NCI-H226 (cell line): ENCODE measurements at regions not wholly inside any gene's neighbourhood (a gene's known extent, or its start where the extent isn't known, plus 50 kb on each side); places are given as distances from the start of the nearest gene placed in this dataset.
"Not testable (repeated sequence)": the region's sequence is repeated elsewhere in the genome, so short reads cannot be mapped to it uniquely, and the experiment has no call there.

ENCODE experiments used
- DNase-seq: peaks from one replicate; pipeline ENCODE4 v3.0.0-alpha.2; 2015

- DNase-seq, result no peak
Measured at GRCh38 chr1:178643349-178643748, 81.7 kb upstream of the RALGPS2 start.

DNA sequence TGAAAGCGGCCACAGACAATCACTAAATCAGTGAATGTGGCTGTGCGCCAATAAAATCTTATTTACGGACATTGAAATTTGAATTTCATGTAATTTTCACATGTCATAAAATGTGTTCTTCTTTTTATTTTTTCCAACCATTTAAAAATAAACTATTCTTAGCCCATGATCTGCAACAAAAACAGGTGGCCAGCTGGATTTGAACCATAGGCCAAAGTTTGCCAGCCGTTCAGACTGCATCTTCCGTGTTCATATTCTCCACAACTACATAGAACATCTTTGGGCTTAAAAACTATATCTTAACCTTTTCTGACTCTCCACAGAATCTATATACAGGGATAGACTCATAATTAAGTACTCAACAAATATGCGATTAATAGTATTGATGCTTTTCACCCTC lies 81.2 kb upstream of the RALGPS2 start:
- DNase-seq, result no peak

DNA sequence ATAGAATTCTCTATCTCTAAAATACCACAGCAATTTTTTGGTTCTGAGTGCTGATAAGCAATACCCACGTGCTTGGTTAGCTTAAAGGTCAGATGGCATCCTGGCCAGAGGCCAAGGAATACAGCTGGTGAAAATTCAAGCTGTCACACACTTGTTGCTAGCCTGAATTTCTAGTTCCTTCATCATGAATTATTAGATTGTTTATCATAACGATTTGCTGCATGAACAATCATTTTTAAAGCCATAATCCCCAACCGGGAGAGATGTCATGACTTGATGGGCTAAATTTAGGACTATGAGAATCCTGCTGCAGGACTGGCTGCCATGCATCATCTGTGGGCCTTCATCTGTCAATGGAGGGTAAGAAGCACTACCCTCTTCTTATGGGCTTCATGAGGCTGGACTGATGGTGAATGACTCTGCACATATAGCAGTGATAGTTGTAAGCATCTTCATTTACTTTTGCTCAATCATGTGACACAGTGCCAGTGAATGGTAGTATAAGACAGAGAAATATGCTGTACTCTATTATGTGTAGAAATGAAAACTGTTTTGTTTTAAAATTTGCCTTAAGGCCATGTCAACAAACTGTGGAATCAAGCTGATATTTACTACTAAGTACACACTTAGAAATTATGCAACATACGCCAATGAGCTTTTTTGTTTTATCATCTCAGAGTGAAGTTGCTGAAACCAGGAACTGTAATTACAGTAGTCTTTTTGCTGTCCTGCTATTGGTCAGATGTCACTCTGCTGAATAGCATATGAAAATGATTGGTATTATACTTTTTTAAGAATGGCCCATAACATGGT lies 80.5 kb upstream of the RALGPS2 start:
- peak; percentile 56 for DNase-seq

DNA sequence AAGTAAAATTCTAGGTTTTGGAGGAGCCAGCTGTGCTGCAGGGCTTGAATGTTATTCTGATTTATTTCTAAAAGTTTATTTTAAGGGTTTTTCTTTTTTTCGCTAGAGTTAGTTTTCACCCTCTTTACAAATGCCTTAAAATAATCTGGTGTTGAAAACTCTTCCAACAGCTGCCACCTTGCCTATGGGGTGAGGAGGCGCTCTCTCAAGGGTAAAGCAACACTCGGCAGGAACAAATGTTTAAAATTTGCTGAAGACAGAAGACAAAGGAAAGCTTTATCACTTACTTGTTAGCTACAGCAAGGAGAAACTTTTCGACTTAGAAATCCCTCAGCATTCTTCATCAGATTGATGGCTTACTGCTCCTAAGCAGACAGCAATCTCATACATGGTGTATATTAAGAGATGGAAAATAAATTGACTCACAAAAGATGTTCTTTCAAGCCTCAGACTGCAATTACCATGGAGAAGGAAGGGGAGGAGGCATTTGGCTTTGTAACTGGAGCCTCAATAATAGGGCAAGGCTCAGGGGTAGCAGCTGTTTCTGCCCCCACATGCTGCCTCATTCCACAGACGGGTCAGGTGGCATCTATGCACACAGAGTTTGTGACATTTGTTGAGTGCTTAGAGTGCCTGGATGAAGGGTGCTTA lies 79.8 kb upstream of the RALGPS2 start:
- DNase-seq, result no peak

DNA sequence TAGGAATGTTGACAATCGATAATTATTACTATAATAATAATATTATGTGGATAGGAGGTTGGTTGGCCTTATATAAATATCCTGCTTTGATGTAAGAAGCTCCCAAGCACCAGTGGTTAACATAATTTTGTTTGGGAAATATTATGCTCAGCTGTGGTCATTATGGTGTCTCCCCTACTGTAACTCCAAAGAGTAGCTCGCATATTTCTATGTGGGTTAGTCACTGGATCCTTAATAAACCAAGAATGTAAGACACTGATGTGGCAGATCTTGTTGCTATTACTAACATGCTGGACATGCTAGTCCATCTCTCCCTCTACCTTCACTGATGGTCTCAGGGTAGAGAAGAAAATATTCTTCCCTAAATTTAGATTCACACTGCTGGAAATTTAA lies 79.2 kb upstream of the RALGPS2 start:
- DNase-seq, result peak; percentile 64

DNA sequence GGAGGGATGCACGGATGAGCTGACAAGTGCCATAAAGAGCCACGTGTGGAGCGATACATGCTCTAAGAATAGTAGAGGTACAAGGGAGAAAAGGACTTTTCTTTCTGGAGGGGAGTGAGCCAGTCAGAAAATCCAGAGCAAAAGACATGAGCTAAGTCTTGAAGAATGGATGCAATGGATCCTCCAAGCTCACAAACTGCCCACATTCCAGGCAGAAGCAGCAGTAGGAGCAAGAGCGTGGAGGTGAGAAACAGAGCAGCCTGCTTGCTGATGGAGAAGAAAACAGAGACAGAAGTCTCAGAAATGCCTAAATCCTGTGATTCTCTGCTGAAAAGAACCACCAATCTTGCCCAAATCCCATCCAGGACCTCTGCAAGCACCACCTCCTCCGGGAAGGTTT lies 78.2 kb upstream of the RALGPS2 start:
- DNase-seq, result no peak

- no peak for DNase-seq
Measured at GRCh38 chr1:178648151-178648550, 76.9 kb upstream of the RALGPS2 start.

- DNase-seq, result peak; percentile 56
Measured at GRCh38 chr1:178649582-178650350, 75.3 kb upstream of the RALGPS2 start.

DNA sequence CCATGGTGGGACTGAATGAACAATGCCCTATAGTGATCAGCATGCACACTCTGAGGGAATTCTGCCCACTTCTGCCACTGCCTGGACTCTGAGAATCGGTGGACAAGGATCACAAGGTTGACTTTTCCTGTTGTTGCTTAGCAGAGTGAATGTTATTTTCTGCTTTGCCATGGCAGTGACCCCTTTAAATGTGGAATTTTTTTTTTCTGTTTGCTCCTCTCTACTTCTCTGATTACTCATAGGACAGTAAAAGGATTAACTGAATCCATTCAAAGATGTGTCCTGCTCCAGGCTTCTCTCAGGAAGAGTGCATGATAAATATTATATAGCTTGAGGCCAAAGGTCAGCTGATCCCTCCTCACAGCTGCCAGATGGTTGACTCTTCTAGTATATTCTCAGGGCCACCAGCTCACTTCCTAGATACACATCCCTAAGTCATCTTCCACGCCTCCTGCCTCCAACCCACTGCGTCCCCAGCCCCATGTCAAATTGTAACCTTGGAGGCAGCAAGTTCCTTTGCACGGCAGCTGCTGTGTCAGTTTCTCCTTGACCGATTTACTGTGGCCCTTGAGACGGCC lies 74.0 kb upstream of the RALGPS2 start:
- no peak for DNase-seq

GRCh38 chr1:178651742-178652141 lies 73.3 kb upstream of the RALGPS2 start:
- no peak for DNase-seq

DNA sequence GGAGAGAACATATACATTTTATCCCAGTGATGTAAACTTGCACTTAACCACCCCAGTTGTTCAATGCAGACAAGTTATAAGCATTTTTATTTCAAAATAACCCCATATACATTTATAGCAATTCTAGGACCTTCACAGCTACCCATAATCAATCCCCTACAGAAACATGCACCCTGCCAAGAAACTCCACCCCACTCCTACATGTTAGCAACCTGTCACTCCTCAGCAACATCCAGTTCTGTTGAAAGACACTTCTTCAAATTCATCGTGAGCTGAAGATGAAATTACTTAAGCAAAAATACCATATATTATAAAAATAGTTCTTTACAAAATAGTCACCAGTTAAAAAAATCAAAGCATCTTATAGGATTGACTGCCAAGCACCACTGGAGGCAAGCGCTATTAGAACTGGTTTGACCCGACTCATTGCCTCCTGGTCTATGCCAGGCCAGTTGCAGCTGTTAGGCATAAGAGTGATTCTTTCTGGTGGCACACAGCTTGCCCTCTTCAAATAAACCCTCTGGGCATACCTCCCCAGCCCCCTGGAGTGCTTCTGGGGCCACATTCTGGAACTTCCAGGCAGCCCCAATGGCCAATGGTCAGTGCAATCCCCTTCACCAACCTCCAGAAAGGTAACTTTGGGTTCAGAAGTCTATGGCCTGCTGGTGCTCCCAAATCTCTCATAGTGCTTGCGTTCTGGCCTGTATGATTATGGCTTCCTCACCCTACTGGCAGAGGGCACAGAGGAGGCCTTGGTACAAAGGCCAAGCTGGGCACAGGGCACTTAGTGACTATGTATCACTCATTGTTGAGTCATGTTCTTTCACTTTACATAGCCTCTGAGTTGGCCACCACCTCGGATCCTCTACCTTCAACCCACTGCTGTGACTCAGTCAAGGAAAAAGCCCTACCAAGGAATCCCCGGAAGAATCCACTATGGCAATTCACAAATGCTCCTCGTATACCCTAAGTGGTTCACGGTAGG lies 72.2 kb upstream of the RALGPS2 start:
- DNase-seq, result no peak

GRCh38 chr1:178659789-178660208 lies 65.2 kb upstream of the RALGPS2 start:
- DNase-seq, result no peak

DNA sequence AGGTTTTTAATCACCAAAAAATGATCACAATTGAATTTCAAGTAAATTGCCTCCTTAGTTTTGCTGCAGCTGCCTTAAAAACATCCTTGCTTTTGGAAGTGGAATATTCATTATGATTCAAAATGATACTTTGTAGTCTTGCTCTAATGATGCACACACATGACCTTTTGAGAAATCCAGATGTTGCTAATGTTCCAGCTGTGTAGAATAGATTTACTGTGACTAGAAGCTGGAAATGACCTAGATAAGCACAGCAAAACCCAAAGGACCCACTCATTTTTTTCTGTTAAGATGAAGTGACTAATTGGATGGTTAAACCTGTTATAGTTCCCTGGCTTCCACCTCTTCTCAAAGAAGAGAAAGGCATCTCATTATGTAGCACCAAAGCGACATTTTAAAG lies 64.6 kb upstream of the RALGPS2 start:
- DNase-seq, result no peak

- no peak for DNase-seq
Measured at GRCh38 chr1:178664278-178664677, 60.8 kb upstream of the RALGPS2 start.

DNA sequence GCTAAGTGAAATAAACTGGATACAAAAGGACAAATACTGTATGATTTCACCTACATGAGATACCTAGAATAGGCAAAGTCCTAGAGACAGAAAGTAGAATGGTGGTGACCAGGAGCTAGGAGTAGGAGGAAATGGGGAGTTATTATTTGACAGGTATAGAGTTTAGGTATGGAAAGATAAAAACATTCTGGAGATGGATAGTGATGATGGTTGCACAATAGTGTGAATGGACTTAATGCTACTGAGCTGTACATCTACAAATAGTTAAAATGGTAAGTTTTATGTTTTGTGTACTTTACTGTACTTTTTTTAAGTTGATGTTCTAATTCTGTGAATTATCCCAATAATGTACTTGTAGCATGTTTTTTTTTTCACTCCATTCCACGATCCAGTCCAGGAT lies 59.5 kb upstream of the RALGPS2 start:
- no peak for DNase-seq

DNA sequence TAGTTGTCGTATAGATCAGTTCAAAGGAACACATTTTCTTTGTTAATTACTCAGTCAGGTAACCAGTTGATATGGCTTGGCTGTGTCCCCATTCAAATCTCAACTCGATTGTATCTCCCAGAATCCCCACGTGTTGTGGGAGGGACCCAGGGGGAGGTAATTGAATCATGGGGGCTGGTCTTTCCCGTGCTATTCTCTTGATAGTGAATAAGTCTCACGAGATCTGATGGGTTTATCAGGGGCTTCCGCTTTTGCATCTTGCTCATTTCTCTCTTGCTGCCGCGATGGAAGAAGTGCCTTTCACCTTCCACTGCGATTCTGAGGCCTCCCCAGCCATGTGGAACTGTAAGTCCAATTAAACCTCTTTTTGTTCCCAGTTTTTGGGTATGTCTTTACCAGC lies 58.2 kb upstream of the RALGPS2 start:
- DNase-seq, result not testable (repeated sequence)

DNA sequence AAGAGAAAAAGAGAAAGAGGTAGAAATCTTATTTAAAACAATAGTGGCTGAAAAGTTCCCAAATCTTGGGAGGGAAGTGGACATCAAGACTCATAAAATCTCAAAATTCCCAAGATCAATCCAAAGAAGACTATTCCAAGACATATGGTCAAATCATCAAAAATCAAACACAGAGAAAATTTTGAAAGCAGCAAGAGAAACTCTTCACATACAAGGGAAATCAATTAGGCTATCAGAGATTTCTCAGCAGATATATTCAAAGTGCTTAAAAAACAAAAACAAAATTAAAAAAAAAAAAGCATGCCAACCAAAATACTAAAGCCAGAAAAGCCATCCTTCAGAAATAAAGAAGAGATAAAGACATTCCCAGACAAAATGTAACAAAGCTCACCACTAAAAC lies 52.6 kb upstream of the RALGPS2 start:
- no peak for DNase-seq

- not testable (repeated sequence) for DNase-seq
Measured at GRCh38 chr1:178674559-178674958, 50.5 kb upstream of the RALGPS2 start.
